ENCODE measurements at regions not wholly inside any gene's neighbourhood (a gene's known extent, or its start where the extent isn't known, plus 50 kb on each side); places are given as distances from the start of the nearest gene placed in this dataset.
"Not testable (repeated sequence)": the region's sequence is repeated elsewhere in the genome, so short reads cannot be mapped to it uniquely, and the experiment has no call there.

DNA sequence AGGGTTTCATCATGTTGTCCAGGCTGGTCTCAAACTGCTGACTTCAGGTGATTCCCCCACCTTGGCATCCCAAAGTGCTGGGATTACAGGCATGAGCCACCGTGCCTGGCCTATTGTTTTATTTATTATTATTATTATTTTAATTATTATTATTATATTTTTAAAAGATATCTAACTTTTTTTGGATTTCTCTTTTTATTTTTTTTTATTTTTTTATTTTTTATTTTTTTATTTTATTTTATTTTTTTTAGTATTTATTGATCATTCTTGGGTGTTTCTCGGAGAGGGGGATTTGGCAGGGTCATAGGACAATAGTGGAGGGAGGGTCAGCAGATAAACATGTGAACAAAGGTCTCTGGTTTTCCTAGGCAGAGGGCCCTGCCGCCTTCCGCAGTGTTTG is 64.2 kb upstream of the TEX264 start:
- not testable (repeated sequence) for TF ChIP-seq POLR2A, CTCF (IDR thresholded peaks at IDR 0.05)

All from tibial nerve (tissue), 3 donors.